GM23338 (cell line): ENCODE measurements at regions not wholly inside any gene's neighbourhood (a gene's known extent, or its start where the extent isn't known, plus 50 kb on each side); places are given as distances from the start of the nearest gene placed in this dataset.

Experiments
- ATAC-seq: fragments of 200-7000 bp; cut with Tn5 transposase; 3 replicates; pipeline ENCODE4 v1.9.1; 2020
- DNase-seq: peaks from one replicate; pipeline ENCODE4 v3.0.0-alpha.2; 2015; ENCODE audit warnings: low spot score
- H2AFZ ChIP-seq: fragments of 200-600 bp; sonication (generic); 2 replicates; pipeline ENCODE4 v1.8.0; 2016; ENCODE audit warnings: antibody characterized with exemption, mild to moderate bottlenecking, moderate library complexity
- H3F3A ChIP-seq: fragments of 200-600 bp; sonication (generic); replicated peaks from 2 replicates; pipeline ENCODE4 v1.8.0; 2017; ENCODE audit warnings: antibody characterized with exemption, mixed run types, low read depth
- H3K27ac ChIP-seq: fragments of 200-600 bp; sonication (generic); 2 replicates; pipeline ENCODE4 v1.6.1; 2016; ENCODE audit warnings: low read depth
- H3K27me3 ChIP-seq: fragments of 200-600 bp; sonication (generic); 2 replicates; pipeline ENCODE4 v1.8.0; 2016; ENCODE audit warnings: mild to moderate bottlenecking, mixed run types, moderate library complexity; ENCODE audit not compliant: insufficient read depth
- H3K36me3 ChIP-seq: fragments of 200-600 bp; sonication (generic); 2 replicates; pipeline ENCODE4 v1.8.0; 2016; ENCODE audit warnings: mild to moderate bottlenecking; ENCODE audit not compliant: insufficient read depth
- H3K4me1 ChIP-seq: fragments of 200-600 bp; sonication (generic); 2 replicates; pipeline ENCODE4 v1.8.0; 2016; ENCODE audit warnings: mild to moderate bottlenecking, moderate library complexity; ENCODE audit not compliant: insufficient read depth
- H3K4me2 ChIP-seq: fragments of 200-600 bp; sonication (generic); 2 replicates; pipeline ENCODE4 v1.7.1; 2017; ENCODE audit warnings: mixed run types
- H3K4me3 ChIP-seq: fragments of 200-600 bp; sonication (generic); 2 replicates; pipeline ENCODE4 v1.6.1; 2016; ENCODE audit warnings: mixed run types
- H3K79me2 ChIP-seq: fragments of 200-600 bp; sonication (generic); replicated peaks from 2 replicates; pipeline ENCODE4 v1.8.0; 2017; ENCODE audit warnings: mild to moderate bottlenecking; ENCODE audit not compliant: insufficient read depth
- H3K9me2 ChIP-seq: fragments of 200-600 bp; sonication (generic); 2 replicates; pipeline ENCODE4 v1.8.0; 2017; ENCODE audit not compliant: insufficient read depth
- H4K20me1 ChIP-seq: fragments of 200-600 bp; sonication (generic); replicated peaks from 2 replicates; pipeline ENCODE4 v1.8.0; 2017; ENCODE audit warnings: mild to moderate bottlenecking; ENCODE audit not compliant: insufficient read depth
- H3K27ac Mint-ChIP-seq: 2 replicates; pipeline ENCODE4 v1.8.0; 2020; ENCODE audit warnings: inconsistent platforms, mild to moderate bottlenecking, moderate library complexity, mixed read lengths
- H3K27me3 Mint-ChIP-seq: 3 replicates; pipeline ENCODE4 v1.8.0; 2022; ENCODE audit warnings: low read depth, mild to moderate bottlenecking, moderate library complexity, mixed read lengths, inconsistent platforms; ENCODE audit not compliant: insufficient read depth, poor library complexity
- H3K36me3 Mint-ChIP-seq: 3 replicates; pipeline ENCODE4 v1.8.0; 2021; ENCODE audit warnings: low read depth, mild to moderate bottlenecking, inconsistent platforms, moderate library complexity, mixed read lengths
- H3K4me1 Mint-ChIP-seq: 3 replicates; pipeline ENCODE4 v1.8.0; 2020; ENCODE audit warnings: mild to moderate bottlenecking, inconsistent platforms, mixed read lengths
- H3K4me3 Mint-ChIP-seq: 3 replicates; pipeline ENCODE4 v1.8.0; 2021; ENCODE audit warnings: moderate library complexity, mild to moderate bottlenecking, inconsistent platforms, mixed read lengths
- H3K9me3 Mint-ChIP-seq: 3 replicates; pipeline ENCODE4 v1.8.0; 2020; ENCODE audit warnings: moderate library complexity, mild to moderate bottlenecking, inconsistent platforms, mixed read lengths
- CTCF ChIP-seq, 2 experiments: fragments of 200-600 bp in 1 of 2; sonication (generic) in 1 of 2; conservative IDR thresholded peaks; 2 replicates each; pipeline versions ENCODE4 v1.5.1 to v1.6.1; 2016 to 2017; ENCODE audit warnings: antibody characterized with exemption in 2 of 2, low read depth in 2 of 2, mild to moderate bottlenecking in 2 of 2, moderate library complexity in 1 of 2
- ETS1 ChIP-seq: IDR thresholded peaks from 2 replicates; pipeline ENCODE4 v1.6.1; 2016; ENCODE audit warnings: antibody characterized with exemption
- JUNB ChIP-seq: IDR thresholded peaks from one replicate; pipeline ENCODE4 v1.6.1; 2016; ENCODE audit warnings: antibody characterized with exemption; ENCODE audit not compliant: unreplicated experiment
- NANOG ChIP-seq: IDR thresholded peaks from 2 replicates; pipeline ENCODE4 v1.6.1; 2016; ENCODE audit warnings: antibody characterized with exemption, borderline replicate concordance
- REST ChIP-seq: IDR thresholded peaks from one replicate; pipeline ENCODE4 v1.6.1; 2018; ENCODE audit warnings: antibody characterized with exemption; ENCODE audit not compliant: unreplicated experiment
- STAT1 ChIP-seq: IDR thresholded peaks from one replicate; pipeline ENCODE4 v1.6.1; 2016; ENCODE audit warnings: antibody characterized with exemption; ENCODE audit not compliant: unreplicated experiment
- ZNF114 ChIP-seq: fragments of 250-450 bp; sonication (Bioruptor Pico); IDR thresholded peaks from 2 replicates; pipeline ENCODE4 v1.5.0; 2020; ENCODE audit warnings: mild to moderate bottlenecking, moderate library complexity
- ZNF331 ChIP-seq: fragments of 250-450 bp; sonication (Bioruptor Pico); IDR thresholded peaks from 2 replicates; pipeline ENCODE4 v1.5.0; 2020; ENCODE audit warnings: low read depth, mild to moderate bottlenecking, moderate library complexity

- no peaks in the 10 kb centered on the region for H3K36me3 ChIP-seq
- H3K9me3 Mint-ChIP-seq: peaks cover 7% of the 10 kb centered on the region; the same call in 1 of the 3 replicates
- peaks cover 3% of the 10 kb centered on the region for H3K27me3 Mint-ChIP-seq
- H3K27ac ChIP-seq: no peak overlapping the region
- no peaks in the 10 kb centered on the region for H3K79me2 ChIP-seq
- H3K4me3 Mint-ChIP-seq: no peak overlapping the region
- H3K9me2 ChIP-seq: no peaks in the 10 kb centered on the region
- H3K4me3 ChIP-seq: no peak overlapping the region
- H3F3A ChIP-seq: no peaks in the 10 kb centered on the region
- peaks cover 4% of the 10 kb centered on the region; the same call in 1 of the 3 replicates for H3K4me1 Mint-ChIP-seq
- no peak overlapping the region for H2AFZ ChIP-seq
- H3K4me1 ChIP-seq: no peaks in the 10 kb centered on the region
- peak; percentile 31 for DNase-seq
- TF ChIP-seq STAT1 (no peak), CTCF (conservative IDR thresholded peaks at IDR 0.05; ENCODE audit: low read depth in 2 of 2) (peak in 1 of 2 experiments; percentile 28; a peak in 2 of 4 replicates)
- H3K36me3 Mint-ChIP-seq: peaks cover 4% of the 10 kb centered on the region; the same call in 1 of the 3 replicates
- no peak overlapping the region for H3K4me2 ChIP-seq
- ATAC-seq: peak; percentile 39; the same call in 2 of the 3 replicates
- H3K27ac Mint-ChIP-seq: no peak overlapping the region
- H4K20me1 ChIP-seq: no peaks in the 10 kb centered on the region
- no peaks in the 10 kb centered on the region for H3K27me3 ChIP-seq
Observed at GRCh38 chr4:37524267-37524666, 161.9 kb downstream of the RELL1 start.

- H3K9me2 ChIP-seq: no peaks in the 10 kb centered on the region
- H3K4me3 ChIP-seq: no peak overlapping the region
- no peak overlapping the region for H3K27ac ChIP-seq
- TF ChIP-seq CTCF (conservative IDR thresholded peaks at IDR 0.05; ENCODE audit: low read depth in 2 of 2) (peak in 1 of 2 experiments; percentile 33; a peak in 2 of 4 replicates), NANOG (no peak)
- H3K36me3 ChIP-seq: no peaks in the 10 kb centered on the region
- no peaks in the 10 kb centered on the region for H3K79me2 ChIP-seq
- H3K27me3 ChIP-seq: no peaks in the 10 kb centered on the region
- H3K9me3 Mint-ChIP-seq: peaks cover 7% of the 10 kb centered on the region; the same call in 1 of the 3 replicates
- peaks cover 4% of the 10 kb centered on the region; the same call in 1 of the 3 replicates for H3K36me3 Mint-ChIP-seq
- no peaks in the 10 kb centered on the region for H3F3A ChIP-seq
- no peak overlapping the region for H3K4me2 ChIP-seq
- H4K20me1 ChIP-seq: no peaks in the 10 kb centered on the region
- ATAC-seq (no peak; the same call in 2 of the 3 replicates), DNase-seq (peak; percentile 10)
- H3K4me1 ChIP-seq: no peaks in the 10 kb centered on the region
- peaks cover under 1% of the 10 kb centered on the region; the same call in 1 of the 3 replicates for H3K4me1 Mint-ChIP-seq
- no peak overlapping the region for H3K27ac Mint-ChIP-seq
- no peak overlapping the region for H2AFZ ChIP-seq
- peaks cover 3% of the 10 kb centered on the region for H3K27me3 Mint-ChIP-seq
- H3K4me3 Mint-ChIP-seq: no peak overlapping the region
Observed at GRCh38 chr4:37522996-37523395, 163.2 kb downstream of the RELL1 start.

- Histone ChIP-seq H4K20me1 (no peaks in the 10 kb centered on the region), H3F3A (no peaks in the 10 kb centered on the region), H3K27me3 (no peaks in the 10 kb centered on the region), H3K79me2 (no peaks in the 10 kb centered on the region), H2AFZ (no peak overlapping the region), H3K27ac (no peak overlapping the region), H3K4me2 (no peak overlapping the region), H3K4me3 (no peak overlapping the region), H3K9me2 (no peaks in the 10 kb centered on the region; the same call in 1 of the 2 replicates), H3K36me3 (no peaks in the 10 kb centered on the region), H3K4me1 (peaks cover 8% of the 10 kb centered on the region; the same call in 1 of the 2 replicates)
- H3K9me3 Mint-ChIP-seq: peaks cover 13% of the 10 kb centered on the region; the same call in 2 of the 3 replicates
- peaks cover 14% of the 10 kb centered on the region for H3K4me1 Mint-ChIP-seq
- H3K27me3 Mint-ChIP-seq: peaks cover 1% of the 10 kb centered on the region
- peaks cover 8% of the 10 kb centered on the region; the same call in 2 of the 3 replicates for H3K36me3 Mint-ChIP-seq
- ATAC-seq (no peak), DNase-seq (no peak)
- H3K4me3 Mint-ChIP-seq: no peak overlapping the region
- no peak overlapping the region for H3K27ac Mint-ChIP-seq
- TF ChIP-seq NANOG (no peak), ZNF331 (CRISPR knock-in tag) (no peak), REST (no peak), ZNF114 (CRISPR knock-in tag) (no peak), STAT1 (no peak), JUNB (no peak), ETS1 (no peak)
Observed at GRCh38 chr4:37517326-37517725, 168.8 kb downstream of the RELL1 start.
